Tibial nerve (tissue), 4 donors: ENCODE measurements at regions not wholly inside any gene's neighbourhood (a gene's known extent, or its start where the extent isn't known, plus 50 kb on each side); places are given as distances from the start of the nearest gene placed in this dataset.

Experiments
- EP300 ChIP-seq, 2 donors: sonication (generic); formaldehyde crosslinking; IDR thresholded peaks; one replicate each; pipeline ENCODE4 v1.6.1; 2017; ENCODE audit warnings: antibody characterized with exemption in 2 of 2, mild to moderate bottlenecking in 1 of 2
- POLR2A ChIP-seq, 2 donors: fragments of 450-650 bp; IDR thresholded peaks; one replicate each; pipeline ENCODE4 v1.6.1; 2017; ENCODE audit warnings: antibody characterized with exemption in 2 of 2, mild to moderate bottlenecking in 2 of 2, moderate library complexity in 2 of 2
- TF ChIP-seq, protein P1 (sequence below), 5 experiments: fragments of 200-600 bp in 3 of 5; fragments of 450-650 bp in 2 of 5; sonication (generic) in 3 of 5; IDR thresholded peaks; one replicate each; pipeline ENCODE4 v1.5.1; 2016 to 2019; ENCODE audit warnings: antibody characterized with exemption in 5 of 5, mild to moderate bottlenecking in 3 of 5, moderate library complexity in 2 of 5

DNA sequence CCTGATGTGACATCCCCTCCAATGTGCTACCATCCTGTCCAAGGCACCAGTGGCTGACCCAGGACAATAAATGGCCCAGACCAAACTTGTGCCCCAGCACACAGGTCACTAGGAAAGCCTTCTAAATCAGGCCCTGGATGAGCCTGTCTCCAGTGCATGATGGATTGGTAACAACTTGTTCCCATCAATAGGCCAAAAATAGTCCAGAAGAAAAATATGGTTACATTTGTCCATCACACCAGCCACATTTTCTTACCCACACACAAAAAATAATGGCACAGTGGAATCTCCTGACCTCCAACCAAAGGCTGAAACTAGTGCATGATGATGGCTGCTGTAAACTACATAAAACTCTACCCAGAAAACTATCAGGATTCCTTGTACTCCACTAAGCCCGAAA, 228.4 kb downstream of the SPTSSA start:
- no peak for TF ChIP-seq POLR2A (IDR thresholded peaks at IDR 0.05)
- TF ChIP-seq, protein P1, sequence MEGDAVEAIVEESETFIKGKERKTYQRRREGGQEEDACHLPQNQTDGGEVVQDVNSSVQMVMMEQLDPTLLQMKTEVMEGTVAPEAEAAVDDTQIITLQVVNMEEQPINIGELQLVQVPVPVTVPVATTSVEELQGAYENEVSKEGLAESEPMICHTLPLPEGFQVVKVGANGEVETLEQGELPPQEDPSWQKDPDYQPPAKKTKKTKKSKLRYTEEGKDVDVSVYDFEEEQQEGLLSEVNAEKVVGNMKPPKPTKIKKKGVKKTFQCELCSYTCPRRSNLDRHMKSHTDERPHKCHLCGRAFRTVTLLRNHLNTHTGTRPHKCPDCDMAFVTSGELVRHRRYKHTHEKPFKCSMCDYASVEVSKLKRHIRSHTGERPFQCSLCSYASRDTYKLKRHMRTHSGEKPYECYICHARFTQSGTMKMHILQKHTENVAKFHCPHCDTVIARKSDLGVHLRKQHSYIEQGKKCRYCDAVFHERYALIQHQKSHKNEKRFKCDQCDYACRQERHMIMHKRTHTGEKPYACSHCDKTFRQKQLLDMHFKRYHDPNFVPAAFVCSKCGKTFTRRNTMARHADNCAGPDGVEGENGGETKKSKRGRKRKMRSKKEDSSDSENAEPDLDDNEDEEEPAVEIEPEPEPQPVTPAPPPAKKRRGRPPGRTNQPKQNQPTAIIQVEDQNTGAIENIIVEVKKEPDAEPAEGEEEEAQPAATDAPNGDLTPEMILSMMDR (IDR thresholded peaks at IDR 0.05) = no peak
- no peak for TF ChIP-seq EP300 (IDR thresholded peaks at IDR 0.05)
